Skeletal muscle tissue (tissue), 3 donors: ENCODE measurements at regions not wholly inside any gene's neighbourhood (a gene's known extent, or its start where the extent isn't known, plus 50 kb on each side); places are given as distances from the start of the nearest gene placed in this dataset.

Experiments
- H3K27ac ChIP-seq: one replicate; pipeline ENCODE4 v1.7.0; 2013; ENCODE audit warnings: mild to moderate bottlenecking, low read depth, low read length, inconsistent platforms
- H3K27me3 ChIP-seq, 3 donors: one replicate each; pipeline ENCODE4 v1.7.0; 2013; ENCODE audit warnings: low read length in 3 of 3; ENCODE audit not compliant: control insufficient read depth in 3 of 3, insufficient read depth in 3 of 3
- H3K36me3 ChIP-seq, 3 donors: one replicate each; pipeline ENCODE4 v1.7.0; 2013; ENCODE audit warnings: low read length in 3 of 3; ENCODE audit not compliant: control insufficient read depth in 3 of 3, insufficient read depth in 3 of 3
- H3K4me1 ChIP-seq, 3 donors: one replicate each; pipeline ENCODE4 v1.7.0; 2013; ENCODE audit warnings: low read length in 3 of 3, mild to moderate bottlenecking in 3 of 3; ENCODE audit not compliant: control insufficient read depth in 3 of 3, insufficient read depth in 3 of 3
- H3K4me3 ChIP-seq, 3 donors: one replicate each; pipeline ENCODE4 v1.7.0; 2013; ENCODE audit warnings: low read length in 3 of 3
- H3K9ac ChIP-seq, 3 donors: one replicate each; pipeline ENCODE4 v1.7.0; 2013; ENCODE audit warnings: low read length in 3 of 3, mild to moderate bottlenecking in 3 of 3, moderate library complexity in 2 of 3, low read depth in 1 of 3
- H3K9me3 ChIP-seq, 3 donors: one replicate each; pipeline ENCODE4 v1.7.0; 2013; ENCODE audit warnings: low read length in 3 of 3; ENCODE audit not compliant: control insufficient read depth in 3 of 3
- donor health status: Osteomylitis.

DNA sequence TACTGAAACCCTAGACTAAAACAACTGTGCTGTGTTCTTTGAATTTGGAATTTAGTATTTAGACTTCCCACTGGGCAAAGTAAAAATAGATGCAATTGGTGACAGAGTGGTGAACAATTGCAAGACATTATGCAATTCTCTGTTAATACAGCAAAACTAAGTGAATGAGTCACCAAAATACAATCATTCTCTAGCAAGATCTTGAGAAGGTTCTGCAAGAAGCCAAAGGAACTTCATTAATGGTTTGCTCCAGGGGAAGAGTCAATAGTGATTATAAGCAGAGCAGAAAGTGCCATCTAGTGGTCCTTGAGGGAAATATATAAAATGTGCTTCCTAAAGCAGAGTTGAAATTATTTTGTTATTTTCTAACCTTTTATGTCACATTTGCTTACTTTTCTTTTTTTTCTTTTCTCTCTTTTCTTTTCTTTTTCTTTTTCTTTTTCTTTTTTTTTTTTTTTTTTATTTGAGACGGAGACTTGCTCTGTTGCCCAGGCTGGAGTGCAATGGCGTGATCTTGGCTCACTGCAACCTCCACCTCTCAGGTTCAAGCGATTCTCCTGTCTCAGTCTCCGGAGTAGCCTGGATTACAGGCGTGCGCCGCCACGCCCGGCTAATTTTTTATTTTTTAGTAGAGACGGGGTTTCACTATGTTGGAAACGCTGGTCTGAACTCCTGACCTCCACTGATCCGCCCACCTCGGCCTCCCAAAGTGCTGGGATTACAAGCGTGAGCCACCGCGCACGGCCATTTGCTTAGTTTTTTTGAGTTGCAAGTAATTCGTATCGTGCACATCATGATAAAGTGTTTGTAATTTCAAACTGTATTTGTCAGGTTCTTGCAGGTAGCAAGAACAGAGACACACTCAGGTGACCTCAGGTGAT, 99.2 kb downstream of the CTH start:
- Histone ChIP-seq H3K27ac (no peak overlapping the region), H3K27me3 (no peaks in the 10 kb centered on the region), H3K4me1 (no peaks in the 10 kb centered on the region), H3K9me3 (no peaks in the 10 kb centered on the region), H3K4me3 (no peak overlapping the region), H3K9ac (no peak overlapping the region), H3K36me3 (no peaks in the 10 kb centered on the region)

DNA sequence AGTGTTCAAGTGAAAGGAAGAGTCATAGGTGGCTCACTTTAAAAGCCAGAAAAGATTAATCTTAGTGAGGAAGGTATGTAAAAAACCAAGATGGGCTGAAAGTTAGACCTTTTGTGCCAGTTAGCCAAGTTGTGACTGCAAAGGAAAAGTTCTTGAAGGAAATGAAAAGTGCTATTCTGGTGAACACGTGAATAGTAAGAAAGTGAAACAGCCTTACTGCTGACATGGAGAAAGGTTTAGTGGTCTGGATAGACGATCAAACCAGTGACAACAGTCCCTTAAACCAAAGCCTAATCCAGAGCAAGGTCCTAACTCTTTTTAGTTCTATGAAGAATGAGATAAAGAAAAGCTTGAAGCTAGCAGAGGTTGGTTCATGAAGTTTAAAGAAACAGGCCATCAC, 106.4 kb downstream of the CTH start:
- no peak overlapping the region for H3K27ac ChIP-seq
- no peaks in the 10 kb centered on the region for H3K27me3 ChIP-seq
- H3K9me3 ChIP-seq = no peaks in the 10 kb centered on the region
- H3K4me3 ChIP-seq = no peak overlapping the region
- no peaks in the 10 kb centered on the region for H3K4me1 ChIP-seq
- no peak overlapping the region for H3K9ac ChIP-seq
- H3K36me3 ChIP-seq = no peaks in the 10 kb centered on the region

DNA sequence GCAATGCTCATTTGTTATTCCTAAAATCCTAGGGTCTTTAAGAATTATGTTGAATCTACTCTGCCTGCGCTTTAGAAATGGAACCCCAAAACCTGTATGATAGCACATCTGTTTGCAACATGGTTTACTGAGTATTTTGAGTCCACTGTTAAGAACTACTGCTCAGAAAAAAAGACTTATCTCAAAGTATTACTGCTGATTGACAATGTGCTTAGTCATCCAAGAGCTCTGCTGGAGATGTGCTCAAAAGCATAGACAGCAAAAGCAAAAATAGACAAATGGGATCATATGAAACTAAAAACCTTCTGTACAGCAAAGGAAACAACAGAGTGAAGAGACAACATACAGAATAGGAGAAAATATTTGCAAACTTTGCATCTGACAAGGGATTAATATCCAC, 107.0 kb downstream of the CTH start:
- Histone ChIP-seq H3K4me3 (no peak overlapping the region), H3K27ac (no peak overlapping the region), H3K9me3 (no peaks in the 10 kb centered on the region), H3K27me3 (no peaks in the 10 kb centered on the region), H3K4me1 (no peaks in the 10 kb centered on the region), H3K36me3 (no peaks in the 10 kb centered on the region), H3K9ac (no peak overlapping the region)

DNA sequence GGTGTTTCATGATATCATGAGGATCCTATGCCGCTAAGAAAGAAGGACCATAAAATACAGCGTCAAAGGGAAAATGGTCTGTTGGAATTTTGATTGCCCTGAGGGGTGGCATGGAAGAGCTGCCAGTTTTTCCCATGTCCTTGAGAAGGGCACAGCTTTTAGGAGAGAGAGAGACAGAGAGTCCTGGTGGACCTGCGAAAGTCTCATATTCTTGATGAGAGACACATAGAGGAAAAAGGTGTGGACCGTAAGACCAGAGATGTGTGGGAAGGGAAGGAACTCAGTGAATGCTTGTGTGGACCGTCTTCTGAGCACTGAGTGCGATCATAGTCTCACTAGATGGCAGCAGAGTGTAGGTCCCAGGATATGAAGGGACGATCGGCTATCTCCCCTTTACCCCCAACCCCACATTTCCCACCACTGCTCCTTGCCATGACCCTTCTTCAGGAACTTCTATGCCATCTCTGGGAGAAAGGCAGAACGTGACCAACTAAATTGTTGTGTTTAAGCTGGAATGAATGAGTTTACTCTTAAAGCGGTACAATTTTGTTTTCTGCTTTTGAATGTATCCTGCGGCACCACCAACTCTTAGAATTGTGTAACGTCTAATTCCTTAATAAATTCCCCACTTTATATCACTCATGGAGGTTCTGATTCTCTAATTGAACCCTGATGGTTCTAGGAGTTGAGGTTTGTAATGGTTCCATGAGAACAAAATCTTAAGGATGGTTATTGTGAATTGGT, 117.7 kb downstream of the CTH start:
- Histone ChIP-seq H3K9me3 (no peaks in the 10 kb centered on the region), H3K4me3 (no peak overlapping the region), H3K27me3 (no peaks in the 10 kb centered on the region), H3K9ac (no peak overlapping the region), H3K36me3 (no peaks in the 10 kb centered on the region), H3K27ac (no peak overlapping the region), H3K4me1 (no peaks in the 10 kb centered on the region)

DNA sequence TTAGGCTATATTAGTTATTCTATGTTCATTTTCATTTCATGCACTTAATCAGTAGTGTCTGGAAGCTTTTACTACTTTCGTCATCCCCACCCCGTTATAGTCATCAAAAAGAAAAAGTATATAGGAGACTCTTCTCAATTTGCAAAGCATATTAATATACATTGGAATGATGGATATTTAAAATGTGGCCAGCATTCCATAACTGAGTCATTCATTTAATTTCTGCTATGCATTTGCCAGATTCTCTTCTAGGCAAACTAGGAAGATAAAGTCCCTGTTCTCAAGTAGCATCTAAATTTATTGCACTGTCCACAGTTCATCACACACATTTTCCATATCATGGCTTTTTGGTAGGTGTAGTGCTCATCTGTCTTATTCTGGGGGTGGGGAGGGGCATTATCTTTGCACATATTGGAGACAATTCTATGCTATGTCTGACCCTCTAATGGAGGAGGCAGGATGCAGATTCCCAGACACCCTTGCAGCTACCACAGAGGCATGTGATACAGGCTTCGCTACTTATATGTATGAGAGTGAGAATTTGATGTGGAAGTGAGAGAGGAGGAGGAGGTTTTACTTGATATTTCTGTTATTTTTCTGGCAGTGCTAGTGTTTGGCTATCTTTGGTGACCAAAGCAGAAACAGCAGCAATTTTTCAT, 125.8 kb downstream of the CTH start:
- Histone ChIP-seq H3K4me3 (no peak overlapping the region), H3K27ac (no peak overlapping the region), H3K36me3 (no peaks in the 10 kb centered on the region), H3K9me3 (no peaks in the 10 kb centered on the region), H3K4me1 (no peaks in the 10 kb centered on the region), H3K27me3 (peaks cover 0 to 3% (median 0%) of the 10 kb centered on the region in 3 donors), H3K9ac (no peak overlapping the region)

DNA sequence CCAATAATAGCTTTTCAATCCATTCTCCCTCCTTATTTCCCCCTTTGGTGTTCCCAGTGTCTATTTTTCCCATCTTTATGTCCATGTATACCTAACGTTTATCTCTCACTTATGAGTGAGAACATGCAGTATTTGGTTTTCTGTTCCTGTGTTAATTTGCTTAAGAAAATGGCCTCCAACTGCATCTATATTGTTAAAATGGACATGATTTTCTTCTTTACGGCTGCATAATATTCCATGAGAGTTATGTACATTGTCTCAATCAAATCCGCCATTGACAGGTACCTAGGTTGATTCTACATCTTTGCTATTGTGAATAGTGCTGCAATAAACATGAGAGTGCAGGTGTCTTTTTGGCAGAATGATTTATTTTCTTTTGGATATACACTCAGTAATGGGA, 126.7 kb downstream of the CTH start:
- Histone ChIP-seq H3K27me3 (peaks cover 0 to 3% (median 0%) of the 10 kb centered on the region in 3 donors), H3K4me3 (no peak overlapping the region), H3K36me3 (no peaks in the 10 kb centered on the region), H3K4me1 (no peaks in the 10 kb centered on the region), H3K27ac (no peak overlapping the region), H3K9me3 (no peaks in the 10 kb centered on the region), H3K9ac (no peak overlapping the region)

DNA sequence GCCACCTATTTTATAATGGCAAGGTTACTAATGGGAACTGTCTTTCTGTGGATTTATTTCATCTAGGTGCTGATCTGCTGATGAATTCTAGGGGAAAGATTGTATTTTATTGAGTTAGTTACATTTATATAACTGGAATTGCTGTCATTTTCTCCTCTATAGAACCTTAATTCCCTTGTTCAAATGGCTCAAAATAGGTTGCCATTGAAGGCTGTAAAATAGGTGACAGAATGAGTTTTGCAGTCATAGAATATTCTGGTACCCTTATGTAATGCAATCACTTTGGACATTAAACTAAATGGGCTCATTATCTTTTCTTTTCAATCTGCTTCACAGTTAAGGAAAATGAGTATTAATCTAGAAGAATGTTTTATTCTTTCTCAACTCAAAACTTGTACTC, 131.0 kb downstream of the CTH start:
- H3K9me3 ChIP-seq = no peaks in the 10 kb centered on the region

DNA sequence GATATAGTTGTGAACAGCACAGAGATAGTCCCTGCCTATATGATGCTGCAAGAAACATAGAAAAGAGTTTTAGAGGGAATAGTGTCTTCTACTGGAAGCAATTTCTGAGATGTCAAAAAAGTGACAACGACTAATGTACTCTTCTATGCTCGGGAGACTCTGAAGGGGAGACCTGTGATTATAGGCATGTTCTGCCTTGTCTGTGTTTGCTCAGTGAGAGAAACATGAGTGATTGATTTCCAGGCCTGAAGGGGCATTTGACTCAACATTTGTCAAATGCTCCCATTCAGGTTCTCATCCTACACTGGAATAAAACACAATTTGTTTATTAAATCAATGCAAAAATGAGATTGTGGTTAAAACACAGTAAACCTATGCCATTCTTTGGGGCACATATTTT, 131.8 kb downstream of the CTH start:
- Histone ChIP-seq H3K9ac (no peak overlapping the region), H3K27me3 (peaks cover 0 to 3% (median 0%) of the 10 kb centered on the region in 3 donors), H3K4me1 (no peaks in the 10 kb centered on the region), H3K4me3 (no peak overlapping the region), H3K27ac (no peak overlapping the region), H3K36me3 (no peaks in the 10 kb centered on the region), H3K9me3 (no peaks in the 10 kb centered on the region)

More for the DNA sequence above, 131.0 kb downstream of the CTH start:
- H3K4me3 ChIP-seq = no peak overlapping the region
- no peaks in the 10 kb centered on the region for H3K4me1 ChIP-seq
- peaks cover 0 to 3% (median 0%) of the 10 kb centered on the region in 3 donors for H3K27me3 ChIP-seq
- no peak overlapping the region for H3K9ac ChIP-seq
- H3K27ac ChIP-seq = no peak overlapping the region
- no peaks in the 10 kb centered on the region for H3K36me3 ChIP-seq

DNA sequence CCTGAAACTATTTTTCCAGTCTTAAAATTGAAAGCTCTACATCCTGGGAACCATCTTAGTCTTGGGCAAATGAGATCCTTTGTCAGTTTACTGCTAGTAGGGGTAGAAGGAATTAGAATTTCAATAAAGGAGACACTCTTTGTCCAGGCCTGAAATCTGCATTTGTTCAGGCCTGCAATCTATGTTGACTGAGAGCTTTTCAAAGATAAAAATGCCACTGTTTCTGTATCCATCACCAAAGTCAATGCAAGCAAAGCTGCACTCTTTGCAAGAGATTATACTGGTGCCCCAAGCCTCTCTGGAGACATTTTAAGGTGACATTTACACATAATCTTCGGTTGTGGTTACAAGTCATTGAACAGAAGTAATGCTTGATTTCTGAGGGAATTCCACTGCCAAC, 135.7 kb downstream of the CTH start:
- Histone ChIP-seq H3K4me3 (no peak overlapping the region), H3K4me1 (no peaks in the 10 kb centered on the region)

More for the DNA sequence above, 135.7 kb downstream of the CTH start:
- H3K27ac ChIP-seq = no peak overlapping the region
- no peaks in the 10 kb centered on the region for H3K9me3 ChIP-seq
- no peaks in the 10 kb centered on the region for H3K36me3 ChIP-seq
- H3K9ac ChIP-seq = no peak overlapping the region
- H3K27me3 ChIP-seq = no peaks in the 10 kb centered on the region
